ENCODE measurements at regions not wholly inside any gene's neighbourhood (a gene's known extent, or its start where the extent isn't known, plus 50 kb on each side); places are given as distances from the start of the nearest gene placed in this dataset.
"Not testable (repeated sequence)": the region's sequence is repeated elsewhere in the genome, so short reads cannot be mapped to it uniquely, and the experiment has no call there.

DNA sequence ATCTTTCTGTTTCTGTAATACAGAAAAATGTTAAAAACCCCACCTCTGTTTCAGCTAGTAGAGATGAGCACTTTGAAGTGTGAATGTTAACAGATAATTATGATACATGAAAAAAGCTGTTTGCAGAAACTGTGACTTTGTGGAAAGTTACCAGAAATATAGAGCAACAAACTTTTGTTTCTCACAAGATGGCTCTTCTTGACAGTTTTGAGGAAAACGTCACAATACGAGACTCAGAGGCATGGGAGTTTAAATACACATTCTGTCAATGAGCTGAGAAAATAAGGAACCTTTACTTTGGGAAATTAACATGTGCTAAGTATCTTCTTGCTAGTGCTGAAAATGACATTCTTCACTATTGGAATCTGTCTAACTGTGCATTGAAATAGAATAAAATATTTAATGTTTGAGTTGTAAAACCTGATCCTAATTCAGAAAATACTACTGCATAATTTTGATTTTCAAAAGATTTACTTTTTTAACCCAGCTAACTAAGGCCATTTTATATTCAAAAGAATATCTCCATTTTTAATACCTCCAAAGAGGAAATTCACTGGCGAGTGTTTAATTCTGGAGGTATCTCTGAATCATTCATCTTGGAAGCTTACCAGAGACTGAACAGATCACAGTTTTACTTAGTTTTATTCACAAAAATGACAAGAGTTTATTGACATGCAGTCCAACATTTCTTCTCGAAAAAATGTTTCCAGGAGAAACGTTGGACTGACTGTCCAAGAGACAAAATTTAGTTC is 308.9 kb upstream of the LRFN5 start:
- no peak for DNase-seq
- Mint-ChIP-seq H3K4me1 (ENCODE audit: low read depth) (no peaks in the 10 kb centered on the region), H3K27me3 (ENCODE audit: low read depth) (no peaks in the 10 kb centered on the region), H3K4me3 (no peak overlapping the region), H3K36me3 (ENCODE audit: insufficient read depth) (no peaks in the 10 kb centered on the region), H3K9me3 (no peaks in the 10 kb centered on the region)
- ATAC-seq, result no peak

DNA sequence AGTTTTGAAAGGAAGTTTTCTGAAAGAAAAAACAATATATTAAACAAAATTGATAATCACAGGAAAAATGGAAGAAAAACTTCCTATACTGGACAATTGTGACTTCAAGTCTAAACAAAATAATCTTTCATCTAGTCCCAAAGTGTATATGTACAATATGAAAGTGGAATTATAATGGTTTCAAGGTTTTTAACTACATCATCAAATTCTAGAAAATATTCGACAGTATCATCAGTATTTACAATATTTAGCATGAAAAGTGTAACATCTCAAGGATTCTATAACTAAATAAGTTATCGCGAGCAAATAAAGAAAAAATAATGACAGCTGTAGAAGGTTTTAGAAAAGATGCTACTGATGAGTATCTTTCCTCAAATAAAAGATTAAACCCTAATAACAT is 310.9 kb upstream of the LRFN5 start:
- Mint-ChIP-seq H3K9me3 (peaks cover 3% of the 10 kb centered on the region), H3K27me3 (ENCODE audit: low read depth) (no peaks in the 10 kb centered on the region), H3K36me3 (ENCODE audit: insufficient read depth) (no peaks in the 10 kb centered on the region), H3K4me1 (ENCODE audit: low read depth) (no peaks in the 10 kb centered on the region), H3K4me3 (no peak overlapping the region)
- ATAC-seq (no peak), DNase-seq (no peak)

DNA sequence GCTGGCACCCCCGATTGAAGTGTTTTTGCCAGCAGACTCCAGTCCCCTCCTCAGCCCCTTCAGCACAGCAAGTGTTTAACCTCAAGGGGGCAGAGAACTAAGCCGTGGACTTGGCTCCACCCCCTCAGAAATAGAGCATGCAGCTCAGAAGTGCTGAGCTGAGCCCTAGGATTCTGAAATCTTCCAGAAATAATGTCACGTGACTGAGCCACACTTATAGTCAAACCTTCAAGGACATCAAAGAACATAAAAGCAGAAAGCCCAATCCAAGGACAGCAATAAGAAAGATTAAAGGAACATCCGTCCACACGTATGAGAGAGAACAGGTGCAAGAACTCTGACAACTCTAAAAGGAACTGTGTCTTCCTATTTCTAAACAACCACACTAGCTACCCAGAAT is 317.7 kb upstream of the LRFN5 start:
- Mint-ChIP-seq H3K4me1 (ENCODE audit: low read depth) (no peaks in the 10 kb centered on the region), H3K27me3 (ENCODE audit: low read depth) (no peaks in the 10 kb centered on the region), H3K36me3 (ENCODE audit: insufficient read depth) (no peaks in the 10 kb centered on the region), H3K4me3 (no peak overlapping the region), H3K9me3 (peaks cover 6% of the 10 kb centered on the region)
- DNase-seq, result no peak
- no peak for ATAC-seq

DNA sequence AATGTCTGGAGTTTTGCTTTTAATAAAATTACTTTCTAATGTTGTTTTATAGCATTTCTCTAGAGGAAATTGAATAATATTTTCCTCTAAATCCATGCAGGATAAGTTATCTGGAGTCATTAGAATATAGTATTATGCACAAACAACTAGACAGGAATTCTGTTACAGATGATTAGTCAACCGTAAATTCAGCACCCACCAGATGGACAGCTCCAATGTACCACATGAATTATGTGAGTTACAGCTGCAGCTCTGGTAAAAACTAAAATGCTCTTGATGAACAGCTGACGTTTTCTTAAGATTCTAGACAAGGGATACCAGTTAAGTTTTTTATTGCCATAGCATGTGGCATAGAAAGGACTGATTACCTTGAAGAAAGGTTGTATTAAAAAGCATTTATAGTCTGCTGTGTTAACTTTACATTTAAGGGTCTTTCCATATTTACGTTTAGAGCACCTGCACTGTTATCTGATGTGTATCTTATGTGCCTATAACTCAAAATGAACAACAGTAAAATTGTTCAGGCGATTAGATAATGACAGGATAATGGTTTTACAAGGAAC is 321.4 kb upstream of the LRFN5 start:
- DNase-seq, result no peak
- H3K4me1 Mint-ChIP-seq (ENCODE audit: low read depth), result no peaks in the 10 kb centered on the region
- peaks cover 3% of the 10 kb centered on the region for H3K9me3 Mint-ChIP-seq
- H3K27me3 Mint-ChIP-seq (ENCODE audit: low read depth), result no peaks in the 10 kb centered on the region
- H3K36me3 Mint-ChIP-seq (ENCODE audit: insufficient read depth), result no peaks in the 10 kb centered on the region
- no peak overlapping the region for H3K4me3 Mint-ChIP-seq
- no peak for ATAC-seq

- ATAC-seq (no peak), DNase-seq (no peak)
- Mint-ChIP-seq H3K36me3 (ENCODE audit: insufficient read depth) (no peaks in the 10 kb centered on the region), H3K9me3 (peaks cover 8% of the 10 kb centered on the region), H3K27me3 (ENCODE audit: low read depth) (no peaks in the 10 kb centered on the region), H3K4me1 (ENCODE audit: low read depth) (no peaks in the 10 kb centered on the region), H3K4me3 (no peak overlapping the region)
Observed at GRCh38 chr14:41280745-41281144, 325.9 kb upstream of the LRFN5 start.

GRCh38 chr14:41277450-41277849 is 329.2 kb upstream of the LRFN5 start:
- ATAC-seq (no peak), DNase-seq (no peak)
- Mint-ChIP-seq H3K36me3 (ENCODE audit: insufficient read depth) (no peaks in the 10 kb centered on the region), H3K9me3 (peaks cover 8% of the 10 kb centered on the region), H3K27me3 (ENCODE audit: low read depth) (no peaks in the 10 kb centered on the region), H3K4me1 (ENCODE audit: low read depth) (no peaks in the 10 kb centered on the region), H3K4me3 (no peak overlapping the region)

DNA sequence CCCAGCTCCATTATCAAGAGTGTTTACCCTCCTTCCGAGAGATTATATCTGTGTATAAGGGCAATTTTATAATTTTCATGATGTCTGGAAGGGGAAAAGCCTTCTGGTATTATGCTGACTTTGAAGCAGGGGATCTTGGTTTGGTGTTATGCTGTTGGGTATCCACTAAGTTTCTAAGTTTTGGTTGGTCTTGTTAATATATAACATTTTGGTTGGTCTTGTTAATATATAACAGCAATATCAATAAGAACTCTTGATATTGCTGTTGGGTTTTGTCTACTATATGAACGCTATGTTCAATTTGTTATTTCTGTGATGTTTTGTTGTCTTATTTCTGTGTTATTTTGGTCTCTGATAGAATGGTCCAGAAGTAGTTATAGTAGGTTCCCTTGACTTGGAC is 349.2 kb upstream of the LRFN5 start:
- H3K4me1 Mint-ChIP-seq (ENCODE audit: low read depth), result no peaks in the 10 kb centered on the region
- no peaks in the 10 kb centered on the region for H3K9me3 Mint-ChIP-seq
- ATAC-seq (no peak), DNase-seq (no peak)
- no peaks in the 10 kb centered on the region for H3K27me3 Mint-ChIP-seq (ENCODE audit: low read depth)
- no peak overlapping the region for H3K4me3 Mint-ChIP-seq
- no peaks in the 10 kb centered on the region for H3K36me3 Mint-ChIP-seq (ENCODE audit: insufficient read depth)

DNA sequence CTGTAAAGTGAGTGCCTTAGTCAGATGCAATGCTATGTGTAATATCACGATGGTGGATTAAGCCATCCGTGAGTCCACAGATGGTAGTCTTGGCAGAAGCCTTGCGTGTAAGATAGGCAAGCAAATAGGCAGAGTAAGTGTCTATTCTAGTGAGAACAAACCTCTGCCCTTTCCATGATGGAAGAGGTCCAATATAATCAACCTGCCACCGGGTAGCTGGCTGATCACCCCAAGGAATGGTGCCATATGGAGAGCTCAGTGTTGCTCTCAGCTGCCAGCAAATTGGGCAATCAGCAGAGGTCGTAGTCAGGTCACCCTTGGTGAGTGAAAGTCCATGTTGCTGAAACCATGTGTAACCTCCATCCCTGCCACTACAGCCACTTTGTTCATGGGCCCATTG is 371.2 kb upstream of the LRFN5 start:
- no peaks in the 10 kb centered on the region for H3K4me1 Mint-ChIP-seq (ENCODE audit: low read depth)
- ATAC-seq, result no peak
- peaks cover 7% of the 10 kb centered on the region for H3K9me3 Mint-ChIP-seq
- H3K36me3 Mint-ChIP-seq (ENCODE audit: insufficient read depth), result no peaks in the 10 kb centered on the region
- no peaks in the 10 kb centered on the region for H3K27me3 Mint-ChIP-seq (ENCODE audit: low read depth)
- H3K4me3 Mint-ChIP-seq, result no peak overlapping the region
- DNase-seq, result no peak

GRCh38 chr14:41230683-41231082 is 376.0 kb upstream of the LRFN5 start:
- Mint-ChIP-seq H3K4me3 (no peak overlapping the region), H3K9me3 (peaks cover 5% of the 10 kb centered on the region), H3K27me3 (ENCODE audit: low read depth) (no peaks in the 10 kb centered on the region), H3K4me1 (ENCODE audit: low read depth) (no peaks in the 10 kb centered on the region), H3K36me3 (ENCODE audit: insufficient read depth) (no peaks in the 10 kb centered on the region)
- ATAC-seq, result no peak
- DNase-seq, result no peak

DNA sequence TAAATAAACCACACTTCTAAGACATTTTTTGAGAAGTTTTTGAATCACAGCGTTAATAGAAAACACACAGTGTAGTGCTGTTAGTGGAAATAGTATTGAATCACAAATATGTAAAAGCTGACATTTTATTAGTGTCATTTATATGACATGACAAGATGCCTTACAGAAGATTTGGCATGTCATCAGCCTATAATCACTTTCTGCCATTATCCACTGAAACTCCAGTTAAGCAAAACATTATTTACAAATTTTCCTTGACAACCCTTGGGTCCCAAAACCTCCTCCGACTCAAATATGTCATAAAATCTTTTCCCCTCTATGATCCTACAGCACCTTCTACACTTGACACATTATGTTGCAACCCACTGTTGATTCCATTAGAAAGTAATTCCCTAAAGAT is 376.9 kb upstream of the LRFN5 start:
- Mint-ChIP-seq H3K9me3 (peaks cover 5% of the 10 kb centered on the region), H3K4me3 (no peak overlapping the region), H3K27me3 (ENCODE audit: low read depth) (no peaks in the 10 kb centered on the region), H3K4me1 (ENCODE audit: low read depth) (no peaks in the 10 kb centered on the region), H3K36me3 (ENCODE audit: insufficient read depth) (no peaks in the 10 kb centered on the region)
- ATAC-seq (no peak), DNase-seq (no peak)

DNA sequence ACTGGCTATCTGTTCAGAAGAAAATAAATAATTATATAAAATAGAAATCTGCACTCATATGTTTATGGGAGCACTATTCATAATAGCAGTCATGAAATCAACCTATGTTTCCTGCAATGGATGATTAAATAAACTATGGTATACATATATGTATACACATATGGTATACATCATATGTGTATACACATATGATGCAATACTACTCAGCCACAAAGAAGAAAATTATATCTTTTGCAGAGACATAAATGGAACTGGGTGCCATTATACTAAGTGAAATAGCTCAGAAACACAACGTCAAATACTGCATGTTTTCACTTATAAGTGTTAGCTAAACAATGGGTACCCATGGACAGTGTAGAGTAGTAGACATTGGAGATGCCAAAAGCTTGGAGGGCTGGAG is 381.2 kb upstream of the LRFN5 start:
- Mint-ChIP-seq H3K27me3 (ENCODE audit: low read depth) (no peaks in the 10 kb centered on the region), H3K4me1 (ENCODE audit: low read depth) (no peaks in the 10 kb centered on the region), H3K9me3 (no peaks in the 10 kb centered on the region), H3K36me3 (ENCODE audit: insufficient read depth) (no peaks in the 10 kb centered on the region), H3K4me3 (no peak overlapping the region)
- ATAC-seq (no peak), DNase-seq (no peak)

DNA sequence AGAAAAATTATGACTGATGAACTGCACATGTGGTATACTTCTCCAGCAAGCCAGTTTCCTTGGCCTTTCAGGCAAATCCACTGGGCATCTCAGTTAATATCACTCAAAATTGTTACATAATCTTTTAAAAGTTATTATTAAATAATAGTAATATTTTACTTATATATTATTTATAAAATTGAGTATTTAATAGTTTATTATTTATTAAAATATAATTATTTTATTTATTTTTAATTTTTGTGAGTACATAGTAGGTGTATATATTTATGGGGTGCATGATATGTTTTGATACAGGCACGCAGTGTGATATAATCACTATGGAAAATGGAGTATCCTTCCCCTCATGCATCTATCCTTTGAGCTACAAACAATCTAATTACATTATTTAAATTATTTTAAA is 384.1 kb upstream of the LRFN5 start:
- no peak for ATAC-seq
- H3K4me1 Mint-ChIP-seq (ENCODE audit: low read depth), result no peaks in the 10 kb centered on the region
- H3K9me3 Mint-ChIP-seq, result peaks cover 7% of the 10 kb centered on the region
- no peaks in the 10 kb centered on the region for H3K27me3 Mint-ChIP-seq (ENCODE audit: low read depth)
- no peak for DNase-seq
- H3K36me3 Mint-ChIP-seq (ENCODE audit: insufficient read depth), result no peaks in the 10 kb centered on the region
- H3K4me3 Mint-ChIP-seq, result no peak overlapping the region

GRCh38 chr14:41214978-41215377 is 391.7 kb upstream of the LRFN5 start:
- H3K4me3 Mint-ChIP-seq; ATAC-seq; H3K4me1 Mint-ChIP-seq (ENCODE audit: low read depth); H3K9me3 Mint-ChIP-seq; H3K36me3 Mint-ChIP-seq (ENCODE audit: insufficient read depth); H3K27me3 Mint-ChIP-seq (ENCODE audit: low read depth); DNase-seq: not testable (repeated sequence)

GRCh38 chr14:41201696-41202095 is 405.0 kb upstream of the LRFN5 start:
- Mint-ChIP-seq H3K4me1 (ENCODE audit: low read depth) (no peaks in the 10 kb centered on the region), H3K27me3 (ENCODE audit: low read depth) (no peaks in the 10 kb centered on the region)

GRCh38 chr14:41187868-41188267 is 418.8 kb upstream of the LRFN5 start:
- no peak overlapping the region for H3K4me3 Mint-ChIP-seq
- peaks cover 3% of the 10 kb centered on the region for H3K9me3 Mint-ChIP-seq
- ATAC-seq (no peak), DNase-seq (no peak)
- no peaks in the 10 kb centered on the region for H3K36me3 Mint-ChIP-seq (ENCODE audit: insufficient read depth)
- H3K4me1 Mint-ChIP-seq (ENCODE audit: low read depth), result no peaks in the 10 kb centered on the region
- H3K27me3 Mint-ChIP-seq (ENCODE audit: low read depth), result no peaks in the 10 kb centered on the region

More at GRCh38 chr14:41201696-41202095, 405.0 kb upstream of the LRFN5 start:
- DNase-seq, result no peak
- Mint-ChIP-seq H3K36me3 (ENCODE audit: insufficient read depth) (no peaks in the 10 kb centered on the region), H3K4me3 (no peak overlapping the region), H3K9me3 (no peaks in the 10 kb centered on the region)
- ATAC-seq, result no peak
